ENCODE measurements at regions not wholly inside any gene's neighbourhood (a gene's known extent, or its start where the extent isn't known, plus 50 kb on each side); places are given as distances from the start of the nearest gene placed in this dataset.
"Not testable (repeated sequence)": the region's sequence is repeated elsewhere in the genome, so short reads cannot be mapped to it uniquely, and the experiment has no call there.

DNA sequence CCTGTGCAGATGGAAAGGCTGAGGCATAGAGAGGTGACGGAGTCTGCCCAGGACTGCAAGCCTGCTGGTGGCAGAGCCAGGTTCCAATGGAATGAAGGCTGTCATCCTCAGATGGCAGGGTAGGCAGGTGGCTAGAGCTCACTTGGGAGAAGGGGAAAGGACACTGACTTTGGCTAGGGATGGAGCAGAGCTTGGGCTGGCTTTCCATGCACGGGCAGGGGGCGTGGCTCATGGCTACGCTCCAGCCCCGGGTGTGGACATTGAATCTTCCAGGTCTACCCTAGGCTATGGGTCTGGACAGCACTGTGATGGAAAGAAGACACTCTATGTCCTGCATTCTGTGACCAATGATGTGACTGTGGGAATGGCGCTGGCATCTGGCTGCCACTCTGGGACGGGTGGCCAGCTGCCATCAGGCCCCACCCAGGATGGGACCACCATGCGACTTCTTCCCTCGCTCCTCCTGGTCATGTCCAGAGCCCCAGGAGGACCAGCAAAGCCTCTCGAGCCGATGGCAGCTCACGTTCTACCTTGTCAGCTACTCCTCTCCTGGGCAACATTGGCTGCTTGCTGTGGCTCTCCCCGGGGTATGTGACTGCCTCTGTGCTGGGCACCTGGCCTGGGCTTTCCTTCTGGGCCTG, 398.7 kb downstream of the TMEM121 start:
- no peak for DNase-seq

- DNase-seq, result no peak
Measured at GRCh38 chr14:105925615-105926372, 399.4 kb downstream of the TMEM121 start.

GRCh38 chr14:105926373-105927095, 400.2 kb downstream of the TMEM121 start:
- DNase-seq, result no peak

GRCh38 chr14:105927096-105928060, 401.0 kb downstream of the TMEM121 start:
- no peak for DNase-seq

DNA sequence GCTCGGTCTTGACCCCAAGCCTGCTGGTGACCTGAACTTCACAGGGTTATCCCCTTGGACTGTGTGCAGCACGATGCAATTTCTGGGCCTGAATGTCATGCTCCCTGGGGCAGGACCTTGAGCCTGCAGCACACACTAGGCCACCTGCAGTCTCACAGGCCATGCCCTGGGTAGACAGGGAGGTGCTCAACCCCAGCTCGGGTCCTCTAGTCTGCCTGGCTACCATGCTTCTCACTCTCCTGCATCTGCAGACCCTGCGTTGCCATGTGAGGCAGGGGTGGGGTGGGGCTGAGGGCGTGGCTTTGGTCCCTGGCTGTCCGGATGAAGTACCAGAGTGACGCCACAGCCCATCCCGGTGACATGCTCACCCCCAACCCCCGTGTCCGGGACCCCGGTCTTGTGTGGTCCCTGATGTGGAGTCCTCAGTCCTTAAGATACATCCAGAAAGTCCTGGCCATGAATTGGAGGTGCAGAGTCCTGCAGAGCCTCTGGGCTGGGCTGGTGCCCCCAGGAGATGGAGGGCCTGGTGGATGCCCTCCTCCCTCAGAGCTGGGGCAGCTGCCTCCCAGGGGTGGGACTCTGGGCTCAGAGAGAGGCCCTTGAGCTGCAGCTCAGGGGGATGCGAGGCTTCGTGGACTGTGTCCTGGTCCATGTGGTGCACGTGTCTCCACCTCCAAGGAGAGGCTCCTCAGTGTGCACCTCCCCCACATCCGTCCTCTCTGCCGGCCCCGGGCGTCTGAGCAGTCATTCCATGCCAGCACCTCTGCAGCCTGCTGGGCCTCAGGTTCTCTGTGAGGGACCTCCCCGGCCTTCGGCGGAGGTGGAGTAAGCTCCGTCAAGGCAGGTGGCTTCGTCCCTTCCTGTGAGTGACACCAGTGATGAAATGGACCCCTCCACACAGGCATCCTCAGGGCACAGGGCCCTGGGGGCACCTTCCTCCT, 402.1 kb downstream of the TMEM121 start:
- DNase-seq, result not testable (repeated sequence)

GRCh38 chr14:105929327-105930081, 403.1 kb downstream of the TMEM121 start:
- no peak for DNase-seq

GRCh38 chr14:105930572-105930971, 404.2 kb downstream of the TMEM121 start:
- no peak for DNase-seq

DNA sequence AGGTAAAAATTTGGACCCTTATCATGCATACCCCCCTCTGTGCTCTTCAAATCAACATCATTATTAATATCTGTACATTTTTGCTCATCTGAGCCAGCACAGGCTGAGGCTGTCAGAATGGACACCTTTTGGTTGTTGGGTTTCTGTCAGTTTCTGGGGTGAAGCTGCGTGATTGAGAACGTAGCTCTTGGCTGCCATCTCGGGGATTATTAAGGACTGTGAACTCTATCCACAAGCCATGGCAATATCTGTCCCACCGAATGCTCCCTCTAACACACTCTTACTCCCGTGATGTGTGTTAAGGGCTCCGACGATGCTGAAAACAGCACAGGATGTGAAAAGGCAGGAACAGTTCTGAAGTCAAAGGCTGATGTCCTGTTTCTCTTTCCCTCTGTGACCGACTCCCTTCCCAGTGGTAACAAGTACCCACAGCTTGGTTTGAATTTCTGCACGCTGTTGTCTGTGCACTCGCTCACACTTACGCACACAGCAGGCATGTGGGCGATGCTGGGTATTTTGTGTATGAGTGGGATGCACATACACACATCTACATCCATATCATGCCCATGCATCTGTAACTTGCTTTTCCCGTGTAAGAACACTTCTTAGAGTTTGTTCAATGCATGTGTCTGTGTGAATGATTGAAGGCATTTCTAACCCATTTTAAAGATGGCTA, 405.6 kb downstream of the TMEM121 start:
- DNase-seq, result no peak

- DNase-seq, result no peak
Measured at GRCh38 chr14:105933238-105933637, 406.9 kb downstream of the TMEM121 start.

- DNase-seq, result no peak
Measured at GRCh38 chr14:105935384-105935783, 409.0 kb downstream of the TMEM121 start.

DNA sequence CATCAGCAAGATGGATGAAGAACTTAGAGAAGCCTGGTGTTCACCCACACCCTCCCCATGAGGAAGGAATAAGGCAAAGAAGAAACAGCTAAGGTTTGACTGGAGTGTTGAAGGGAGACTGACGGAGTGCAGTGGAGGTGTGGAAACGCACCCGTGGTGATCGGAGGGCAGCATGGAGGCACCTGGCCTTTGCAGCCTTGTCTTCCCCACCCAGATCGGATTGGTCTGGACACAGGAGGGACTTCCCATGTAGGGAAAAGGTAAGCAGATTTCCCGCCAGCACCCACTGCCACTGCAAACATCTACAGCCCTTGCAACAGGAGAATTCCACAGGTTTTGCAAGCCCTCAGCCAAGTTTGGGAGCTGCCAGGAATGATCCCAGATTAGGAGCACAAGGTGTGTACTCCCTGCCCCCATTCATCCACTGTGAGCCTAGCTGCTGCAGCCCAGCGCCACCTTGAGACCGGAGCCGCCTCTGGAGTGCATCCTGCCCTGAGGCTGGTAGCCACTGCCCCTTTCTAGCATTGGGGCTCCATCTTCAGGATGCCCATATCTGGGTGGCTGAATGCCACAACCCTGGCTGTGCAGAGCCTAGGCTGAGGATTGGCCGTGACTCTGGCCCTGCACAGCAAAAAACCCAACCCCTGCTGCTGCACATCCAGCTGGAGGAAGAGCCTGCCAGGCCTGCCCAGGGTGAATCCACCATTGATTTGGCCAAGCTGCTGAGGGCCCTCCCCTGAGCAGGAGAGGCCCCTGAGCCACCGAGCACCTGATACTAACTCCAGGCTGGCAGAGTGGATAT, 411.1 kb downstream of the TMEM121 start:
- DNase-seq, result no peak

DNA sequence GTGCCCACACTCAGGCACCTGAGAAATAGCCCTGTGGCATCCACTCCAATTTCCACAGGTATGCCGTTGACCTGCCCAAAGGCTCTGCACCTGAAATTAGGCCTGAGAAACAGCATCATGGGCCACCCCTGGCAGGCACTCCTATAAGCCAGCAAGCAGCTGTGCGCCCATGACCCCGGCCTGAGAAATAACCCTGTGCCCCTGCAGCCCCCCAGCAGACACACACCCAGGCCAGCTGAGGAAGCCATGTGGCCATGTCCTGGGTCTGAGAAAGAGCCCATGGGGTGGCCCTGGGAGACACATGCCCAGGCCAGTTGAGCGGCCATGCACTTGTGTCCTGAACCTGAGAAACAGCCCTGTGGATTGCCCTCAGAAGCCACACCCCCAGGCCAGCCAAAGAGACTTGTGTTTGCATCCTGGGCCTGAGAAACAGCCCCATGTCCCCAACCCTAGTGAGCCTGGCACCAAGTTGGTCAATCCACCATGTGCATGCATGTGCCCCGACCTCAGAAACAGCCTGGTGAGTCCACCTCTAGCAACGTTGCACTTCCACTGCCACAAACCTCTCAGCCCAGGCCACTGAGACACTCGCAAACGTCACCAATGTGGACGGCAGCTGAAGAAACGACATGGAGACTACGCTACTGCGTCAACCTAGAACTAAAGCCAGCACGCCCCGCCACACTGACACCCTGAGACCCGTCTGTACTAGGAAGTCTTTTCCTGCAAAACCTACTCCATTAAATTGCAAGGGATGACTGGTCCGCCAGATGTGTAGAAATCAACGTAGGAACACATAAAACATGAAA, 411.9 kb downstream of the TMEM121 start:
- DNase-seq, result no peak

GRCh38 chr14:105938959-105939358, 412.6 kb downstream of the TMEM121 start:
- DNase-seq, result no peak

DNA sequence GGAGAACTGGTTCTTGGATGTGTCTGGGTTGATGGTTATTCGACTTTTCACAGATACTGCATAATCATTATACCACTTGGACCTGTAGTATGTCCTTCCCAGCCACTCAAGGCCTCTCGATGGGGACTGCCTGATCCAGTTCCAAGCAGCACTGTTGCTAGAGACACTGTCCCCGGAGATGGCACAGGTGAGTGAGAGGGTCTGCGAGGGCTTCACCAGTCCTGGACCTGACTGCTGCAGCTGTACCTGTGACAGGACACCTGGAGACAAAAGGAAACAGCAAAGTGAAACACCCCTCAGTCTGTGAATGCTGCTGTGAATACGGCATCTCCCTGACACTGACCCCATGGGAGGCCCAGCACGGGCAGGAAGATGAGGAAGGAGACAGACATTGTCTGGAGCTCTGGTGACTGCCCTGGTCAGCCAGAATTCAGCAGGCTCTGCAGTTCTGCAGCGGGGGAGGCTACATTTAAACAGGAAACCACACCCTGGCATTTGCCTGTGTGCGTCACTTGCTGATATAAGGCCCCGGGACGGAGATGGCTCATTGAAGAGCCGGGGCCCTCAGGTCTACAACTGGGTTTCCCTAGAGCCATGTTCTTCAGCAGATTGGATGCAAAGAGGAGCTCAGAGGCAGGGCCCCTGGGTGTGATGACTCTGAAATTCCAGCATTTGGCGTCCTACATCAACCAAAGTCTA, 413.6 kb downstream of the TMEM121 start:
- no peak for DNase-seq

DNA sequence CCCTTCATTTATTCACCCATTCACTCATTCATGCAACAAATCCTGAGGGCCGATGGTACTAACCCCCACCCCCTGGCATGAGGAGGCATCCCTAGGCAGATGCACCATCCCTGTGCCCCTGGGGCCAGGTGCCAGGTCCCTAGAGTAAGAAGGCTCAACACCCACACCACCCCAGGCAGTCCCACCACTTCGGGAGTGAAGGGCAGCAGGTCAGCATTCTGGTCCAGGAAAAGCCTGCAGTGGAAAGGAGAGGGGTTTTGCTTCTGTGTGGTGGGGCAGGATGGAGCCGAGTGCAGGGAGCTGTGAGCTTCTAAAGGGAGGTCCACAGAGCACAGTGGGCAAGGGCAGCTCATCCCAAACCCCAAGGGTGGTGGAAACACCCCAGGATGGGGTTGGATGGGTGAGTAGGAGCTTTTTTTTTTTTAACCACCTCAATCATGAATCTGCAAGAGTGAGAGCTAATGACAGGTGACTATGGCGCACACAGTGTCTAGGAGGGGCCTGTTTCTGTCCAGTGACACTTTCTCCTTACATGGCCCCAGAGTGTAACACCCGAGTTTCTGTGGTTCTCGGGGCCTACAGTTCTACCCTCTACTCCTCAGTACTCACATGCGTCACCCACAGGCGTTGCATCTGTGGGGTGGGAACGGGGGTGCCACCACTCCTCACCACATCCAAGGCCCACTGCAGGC, 414.3 kb downstream of the TMEM121 start:
- no peak for DNase-seq

- DNase-seq, result no peak
Measured at GRCh38 chr14:105941226-105942166, 415.1 kb downstream of the TMEM121 start.

Measured in NCI-H1930 (cell line).